ENCODE measurements at regions not wholly inside any gene's neighbourhood (a gene's known extent, or its start where the extent isn't known, plus 50 kb on each side); places are given as distances from the start of the nearest gene placed in this dataset.

GRCh38 chr11:112318184-112318591, 57.5 kb upstream of the PLET1 start (continued):
- no peak for TF ChIP-seq CHD7 (IDR thresholded peaks at IDR 0.05; ENCODE audit: insufficient replicate concordance, low read length)
- no peak for TF ChIP-seq POU5F1 (IDR thresholded peaks at IDR 0.05; ENCODE audit: low read depth, low read length)
- no peak for TF ChIP-seq KDM4A (IDR thresholded peaks at IDR 0.05; ENCODE audit: low read depth, low read length, severe bottlenecking)
- TF ChIP-seq CTCF (IDR thresholded peaks at IDR 0.05; ENCODE audit: control extremely low read depth in 1 of 3, insufficient read depth in 1 of 3, low read depth in 1 of 3, low read length in 3 of 3), result no peak
- TF ChIP-seq RAD21 (IDR thresholded peaks at IDR 0.05 in 1 of 2, conservative IDR thresholded peaks at IDR 0.05 in 1 of 2; ENCODE audit: low read depth in 2 of 2, low read length in 2 of 2), result no peak
- TF ChIP-seq CREB1 (IDR thresholded peaks at IDR 0.05), result no peak
- TF ChIP-seq SP4 (IDR thresholded peaks at IDR 0.05; ENCODE audit: low read length), result no peak
- TF ChIP-seq GABPA (IDR thresholded peaks at IDR 0.05; ENCODE audit: borderline replicate concordance, insufficient read depth, low read length), result no peak
- TF ChIP-seq SAP30 (IDR thresholded peaks at IDR 0.05; ENCODE audit: insufficient read depth, insufficient replicate concordance, low read length), result no peak

All from H1 (cell line).